ENCODE measurements at regions not wholly inside any gene's neighbourhood (a gene's known extent, or its start where the extent isn't known, plus 50 kb on each side); places are given as distances from the start of the nearest gene placed in this dataset.

GRCh38 chr18:26736301-26736700 lies 129.2 kb downstream of the AQP4 start:
- no peak for DNase-seq
- Histone ChIP-seq H4K20me1 (ENCODE audit: insufficient read depth) (no peaks in the 10 kb centered on the region), H3F3A (replicated peaks; ENCODE audit: insufficient read depth) (no peaks in the 10 kb centered on the region), H2AFZ (ENCODE audit: low read depth) (no peak overlapping the region), H3K79me2 (ENCODE audit: insufficient read depth) (no peaks in the 10 kb centered on the region), H3K9ac (no peak overlapping the region), H3K9me2 (0 out of 2 replicates have a peak, but pooled peaks cover 2% of the 10 kb centered on the region), H3K4me1 (ENCODE audit: control insufficient read depth in 1 of 2, insufficient read depth in 2 of 2, low read depth in 1 of 2, low read length in 1 of 2) (no peaks in the 10 kb centered on the region), H3K27ac (ENCODE audit: low read depth in 2 of 2, low read length in 1 of 2) (no peak overlapping the region), H3K4me3 (ENCODE audit: low read depth in 2 of 2, low read length in 1 of 2) (no peak overlapping the region), H3K36me3 (replicated peaks in 1 of 2; ENCODE audit: control insufficient read depth in 1 of 2, insufficient read depth in 2 of 2, low read length in 1 of 2) (no peaks in the 10 kb centered on the region), H3K27me3 (ENCODE audit: insufficient read depth) (no peaks in the 10 kb centered on the region), H3K9me3 (no peaks in the 10 kb centered on the region), H3K4me2 (no peak overlapping the region)
- WGBS (ENCODE audit: low lambda C conversion rate) = 38% methylated on average over 1 of the region's 1 CpG
- ChIA-PET CTCF (interaction anchor here (1.0 to 1.4 kb wide), 2 partner anchors 8 to 39 kb away, joined by 3 read pairs; no protein-coding TSS in a partner anchor), POLR2A (no interaction called here)
- TF ChIP-seq EP300 (IDR thresholded peaks at IDR 0.05; ENCODE audit: borderline replicate concordance in 1 of 2, low read depth in 1 of 2, low read length in 1 of 2) (no peak), NFIC (IDR thresholded peaks at IDR 0.05; ENCODE audit: borderline replicate concordance) (no peak), GABPA (IDR thresholded peaks at IDR 0.05; ENCODE audit: low read depth) (no peak), PBX3 (IDR thresholded peaks at IDR 0.05) (no peak), USF1 (IDR thresholded peaks at IDR 0.05; ENCODE audit: borderline replicate concordance, low read depth) (no peak), GATA2 (CRISPR knock-in tag; IDR thresholded peaks at IDR 0.05) (no peak), MAX (IDR thresholded peaks at IDR 0.05; ENCODE audit: low read depth) (no peak), IRF3 (IDR thresholded peaks at IDR 0.05; ENCODE audit: low read depth, low read length) (no peak), RAD21 (IDR thresholded peaks at IDR 0.05; ENCODE audit: low read length) (no peak)

- CTCF ChIA-PET = no interaction called here
Observed at GRCh38 chr18:26734760-26735159, 130.7 kb downstream of the AQP4 start.

More at GRCh38 chr18:26734760-26735159, 130.7 kb downstream of the AQP4 start:
- H3K36me3 ChIP-seq (replicated peaks in 1 of 2; ENCODE audit: control insufficient read depth in 1 of 2, insufficient read depth in 2 of 2, low read length in 1 of 2) = no peaks in the 10 kb centered on the region
- no peaks in the 10 kb centered on the region for H3K4me1 ChIP-seq (ENCODE audit: control insufficient read depth in 1 of 2, insufficient read depth in 2 of 2, low read depth in 1 of 2, low read length in 1 of 2)
- H3F3A ChIP-seq (replicated peaks; ENCODE audit: insufficient read depth) = no peaks in the 10 kb centered on the region
- TF ChIP-seq TAF1 (IDR thresholded peaks at IDR 0.05; ENCODE audit: borderline replicate concordance, low read depth, low read length) (no peak), NRF1 (IDR thresholded peaks at IDR 0.05; ENCODE audit: low read depth, low read length) (no peak), EZH2phosphoT487 (IDR thresholded peaks at IDR 0.05; ENCODE audit: borderline replicate concordance, low read depth) (no peak), MEF2A (IDR thresholded peaks at IDR 0.05; ENCODE audit: borderline replicate concordance, low read depth) (no peak), SIN3A (IDR thresholded peaks at IDR 0.05; ENCODE audit: borderline replicate concordance, low read depth, low read length) (no peak), SMC3 (IDR thresholded peaks at IDR 0.05; ENCODE audit: low read depth, low read length) (no peak), CTCF (IDR thresholded peaks at IDR 0.05) (no peak), NFIC (IDR thresholded peaks at IDR 0.05; ENCODE audit: borderline replicate concordance) (no peak), JUND (IDR thresholded peaks at IDR 0.05) (no peak), RFX5 (IDR thresholded peaks at IDR 0.05; ENCODE audit: low read length) (no peak), TCF12 (IDR thresholded peaks at IDR 0.05) (no peak), RXRA (IDR thresholded peaks at IDR 0.05; ENCODE audit: borderline replicate concordance, low read depth) (no peak), YY1 (IDR thresholded peaks at IDR 0.05; ENCODE audit: low read depth) (no peak), TEAD4 (IDR thresholded peaks at IDR 0.05; ENCODE audit: borderline replicate concordance, insufficient read depth) (no peak), FOXJ3 (CRISPR knock-in tag; IDR thresholded peaks at IDR 0.05) (no peak), GABPA (IDR thresholded peaks at IDR 0.05; ENCODE audit: low read depth) (no peak), RAD21 (IDR thresholded peaks at IDR 0.05; ENCODE audit: low read length) (no peak)
- 0 out of 2 replicates have a peak, but pooled peaks cover 2% of the 10 kb centered on the region for H3K9me2 ChIP-seq
- H3K4me3 ChIP-seq (ENCODE audit: low read depth in 2 of 2, low read length in 1 of 2) = no peak overlapping the region
- H3K79me2 ChIP-seq (ENCODE audit: insufficient read depth) = no peaks in the 10 kb centered on the region
- H3K9ac ChIP-seq = no peak overlapping the region
- H3K4me2 ChIP-seq = no peak overlapping the region
- no peaks in the 10 kb centered on the region for H3K27me3 ChIP-seq (ENCODE audit: insufficient read depth)
- H3K27ac ChIP-seq (ENCODE audit: low read depth in 2 of 2, low read length in 1 of 2) = no peak overlapping the region
- H3K9me3 ChIP-seq = no peaks in the 10 kb centered on the region
- H4K20me1 ChIP-seq (ENCODE audit: insufficient read depth) = no peaks in the 10 kb centered on the region
- POLR2A ChIA-PET = no interaction called here
- no peak overlapping the region for H2AFZ ChIP-seq (ENCODE audit: low read depth)
- no peak for DNase-seq
- 56% methylated on average over 4 of the region's 4 CpGs for WGBS (ENCODE audit: low lambda C conversion rate)

All from SK-N-SH (cell line).